Astrocyte (in vitro differentiated cells and primary cell): ENCODE measurements at regions not wholly inside any gene's neighbourhood (a gene's known extent, or its start where the extent isn't known, plus 50 kb on each side); places are given as distances from the start of the nearest gene placed in this dataset.

Experiments
- EZH2 ChIP-seq: IDR thresholded peaks from 2 replicates; pipeline ENCODE4 v1.6.1; 2012; ENCODE audit warnings: mild to moderate bottlenecking, low read length, inconsistent platforms; ENCODE audit not compliant: insufficient read depth
- TF ChIP-seq, protein P1 (sequence below): IDR thresholded peaks from 2 replicates; pipeline ENCODE4 v1.5.1; 2011; ENCODE audit warnings: low read depth, mild to moderate bottlenecking, inconsistent platforms, low read length, moderate library complexity; ENCODE audit not compliant: insufficient read depth

DNA sequence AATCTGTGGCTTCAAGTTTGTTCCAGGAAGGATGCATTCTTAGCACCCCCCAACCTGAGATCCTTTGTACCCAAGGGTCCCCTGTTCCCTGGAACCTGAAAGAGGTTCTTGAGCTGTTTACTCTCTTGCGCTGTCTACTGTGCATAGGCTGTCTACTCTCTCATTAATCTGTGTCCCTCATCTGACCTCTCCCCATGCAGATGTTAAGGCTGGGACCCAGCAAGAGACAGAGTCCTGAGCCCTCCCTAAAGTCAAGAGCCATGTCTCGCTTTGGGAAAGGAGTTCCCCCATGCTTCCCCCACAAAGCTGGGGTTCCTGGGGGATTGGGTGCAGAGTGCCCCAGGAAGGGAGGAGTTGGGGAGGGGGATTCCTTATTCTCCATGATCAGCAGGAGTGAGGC, 312.9 kb downstream of the CYP26B1 start:
- TF ChIP-seq, protein P1, sequence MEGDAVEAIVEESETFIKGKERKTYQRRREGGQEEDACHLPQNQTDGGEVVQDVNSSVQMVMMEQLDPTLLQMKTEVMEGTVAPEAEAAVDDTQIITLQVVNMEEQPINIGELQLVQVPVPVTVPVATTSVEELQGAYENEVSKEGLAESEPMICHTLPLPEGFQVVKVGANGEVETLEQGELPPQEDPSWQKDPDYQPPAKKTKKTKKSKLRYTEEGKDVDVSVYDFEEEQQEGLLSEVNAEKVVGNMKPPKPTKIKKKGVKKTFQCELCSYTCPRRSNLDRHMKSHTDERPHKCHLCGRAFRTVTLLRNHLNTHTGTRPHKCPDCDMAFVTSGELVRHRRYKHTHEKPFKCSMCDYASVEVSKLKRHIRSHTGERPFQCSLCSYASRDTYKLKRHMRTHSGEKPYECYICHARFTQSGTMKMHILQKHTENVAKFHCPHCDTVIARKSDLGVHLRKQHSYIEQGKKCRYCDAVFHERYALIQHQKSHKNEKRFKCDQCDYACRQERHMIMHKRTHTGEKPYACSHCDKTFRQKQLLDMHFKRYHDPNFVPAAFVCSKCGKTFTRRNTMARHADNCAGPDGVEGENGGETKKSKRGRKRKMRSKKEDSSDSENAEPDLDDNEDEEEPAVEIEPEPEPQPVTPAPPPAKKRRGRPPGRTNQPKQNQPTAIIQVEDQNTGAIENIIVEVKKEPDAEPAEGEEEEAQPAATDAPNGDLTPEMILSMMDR: no peak
- no peak for TF ChIP-seq EZH2
